ENCODE measurements at regions not wholly inside any gene's neighbourhood (a gene's known extent, or its start where the extent isn't known, plus 50 kb on each side); places are given as distances from the start of the nearest gene placed in this dataset.

DNA sequence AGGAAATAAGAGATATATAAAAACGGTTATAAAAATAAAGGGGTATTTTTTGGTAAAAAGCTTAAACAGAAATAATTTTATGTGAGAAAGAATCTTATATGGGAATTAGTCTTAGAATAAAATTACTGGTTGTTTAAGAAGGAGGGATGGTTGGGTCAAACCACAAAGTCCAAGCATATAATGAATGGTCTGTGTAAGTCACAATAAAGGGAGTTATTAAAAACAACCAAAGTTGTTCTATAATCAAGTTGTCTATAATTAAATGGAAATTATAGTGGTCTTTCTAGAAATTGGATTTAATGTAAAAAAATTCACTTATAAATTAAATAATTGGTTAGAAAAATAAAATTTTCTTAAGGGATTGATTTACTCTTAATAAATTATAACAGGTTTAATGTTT, 304.8 kb downstream of the POM121L12 start:
- H3K4me1 ChIP-seq (ENCODE audit: control insufficient read depth, insufficient read depth, low read length) = no peaks in the 10 kb centered on the region
- no peak overlapping the region for H3K4me3 ChIP-seq (ENCODE audit: low read depth, low read length)
- no peaks in the 10 kb centered on the region for H3K9me3 ChIP-seq (ENCODE audit: control insufficient read depth, insufficient read depth, low read depth, low read length)
- no peak overlapping the region for H3K27ac ChIP-seq (ENCODE audit: extremely low read depth, low read depth, low read length)
- no peaks in the 10 kb centered on the region for H3K36me3 ChIP-seq (ENCODE audit: control insufficient read depth in 2 of 2, insufficient read depth in 1 of 2, low read length in 2 of 2)
- peak; percentile 79 for TF ChIP-seq SETDB1 (IDR thresholded peaks at IDR 0.05; ENCODE audit: insufficient read length, low read length)
- TF ChIP-seq, protein P1, sequence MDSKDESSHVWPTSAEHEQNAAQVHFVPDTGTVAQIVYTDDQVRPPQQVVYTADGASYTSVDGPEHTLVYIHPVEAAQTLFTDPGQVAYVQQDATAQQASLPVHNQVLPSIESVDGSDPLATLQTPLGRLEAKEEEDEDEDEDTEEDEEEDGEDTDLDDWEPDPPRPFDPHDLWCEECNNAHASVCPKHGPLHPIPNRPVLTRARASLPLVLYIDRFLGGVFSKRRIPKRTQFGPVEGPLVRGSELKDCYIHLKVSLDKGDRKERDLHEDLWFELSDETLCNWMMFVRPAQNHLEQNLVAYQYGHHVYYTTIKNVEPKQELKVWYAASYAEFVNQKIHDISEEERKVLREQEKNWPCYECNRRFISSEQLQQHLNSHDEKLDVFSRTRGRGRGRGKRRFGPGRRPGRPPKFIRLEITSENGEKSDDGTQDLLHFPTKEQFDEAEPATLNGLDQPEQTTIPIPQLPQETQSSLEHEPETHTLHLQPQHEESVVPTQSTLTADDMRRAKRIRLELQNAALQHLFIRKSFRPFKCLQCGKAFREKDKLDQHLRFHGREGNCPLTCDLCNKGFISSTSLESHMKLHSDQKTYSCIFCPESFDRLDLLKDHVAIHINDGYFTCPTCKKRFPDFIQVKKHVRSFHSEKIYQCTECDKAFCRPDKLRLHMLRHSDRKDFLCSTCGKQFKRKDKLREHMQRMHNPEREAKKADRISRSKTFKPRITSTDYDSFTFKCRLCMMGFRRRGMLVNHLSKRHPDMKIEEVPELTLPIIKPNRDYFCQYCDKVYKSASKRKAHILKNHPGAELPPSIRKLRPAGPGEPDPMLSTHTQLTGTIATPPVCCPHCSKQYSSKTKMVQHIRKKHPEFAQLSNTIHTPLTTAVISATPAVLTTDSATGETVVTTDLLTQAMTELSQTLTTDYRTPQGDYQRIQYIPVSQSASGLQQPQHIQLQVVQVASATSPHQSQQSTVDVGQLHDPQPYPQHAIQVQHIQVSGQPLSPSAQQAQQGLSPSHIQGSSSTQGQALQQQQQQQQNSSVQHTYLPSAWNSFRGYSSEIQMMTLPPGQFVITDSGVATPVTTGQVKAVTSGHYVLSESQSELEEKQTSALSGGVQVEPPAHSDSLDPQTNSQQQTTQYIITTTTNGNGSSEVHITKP (tag by site-specific recombination; IDR thresholded peaks at IDR 0.05) = no peak
- POLR2A ChIA-PET = no interaction called here
- CTCF ChIA-PET = no interaction called here

DNA sequence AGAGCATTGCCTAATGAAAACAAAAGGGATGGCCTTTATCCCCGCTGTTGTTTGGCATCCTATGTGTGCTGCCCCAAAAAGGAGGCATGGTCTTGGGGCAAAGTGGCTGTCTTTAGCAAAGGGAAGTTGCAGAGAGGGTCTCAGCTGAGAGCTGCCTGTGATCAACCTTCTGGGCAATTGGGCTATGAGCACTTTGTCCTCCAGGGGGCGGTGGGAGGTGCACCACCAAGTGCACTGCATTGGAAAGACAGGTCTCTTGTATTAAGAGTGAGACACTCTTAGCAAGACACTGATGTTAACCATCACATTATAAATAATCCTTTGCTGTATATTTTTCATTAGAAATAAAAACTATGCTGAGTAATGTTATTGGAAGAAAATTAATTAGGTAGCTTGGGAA, 314.8 kb downstream of the POM121L12 start:
- Histone ChIP-seq H3K9me3 (ENCODE audit: control insufficient read depth, insufficient read depth, low read depth, low read length) (no peaks in the 10 kb centered on the region), H3K4me3 (ENCODE audit: low read depth, low read length) (no peak overlapping the region), H3K4me1 (ENCODE audit: control insufficient read depth, insufficient read depth, low read length) (no peaks in the 10 kb centered on the region), H3K36me3 (ENCODE audit: control insufficient read depth in 2 of 2, insufficient read depth in 1 of 2, low read length in 2 of 2) (no peaks in the 10 kb centered on the region), H3K27ac (ENCODE audit: extremely low read depth, low read depth, low read length) (no peak overlapping the region)
- ChIA-PET POLR2A (no interaction called here), CTCF (interaction anchor here (0.6 to 1.8 kb wide), 8 partner anchors 10 to 1000 kb away, joined by 3 to 5 read pairs (median 3); no protein-coding TSS in a partner anchor)
- TF ChIP-seq ZNF138 (tag by site-specific recombination; IDR thresholded peaks at IDR 0.05; ENCODE audit: borderline replicate concordance) (no peak), ZNF146 (tag by site-specific recombination; IDR thresholded peaks at IDR 0.05) (no peak), ZNF404 (tag by site-specific recombination; IDR thresholded peaks at IDR 0.05) (no peak), GLIS2 (tag by site-specific recombination; IDR thresholded peaks at IDR 0.05) (no peak), ZNF837 (tag by site-specific recombination; IDR thresholded peaks at IDR 0.05) (no peak), ZSCAN23 (tag by site-specific recombination; IDR thresholded peaks at IDR 0.05) (no peak), FEZF1 (tag by site-specific recombination; IDR thresholded peaks at IDR 0.05) (no peak), ZNF501 (tag by site-specific recombination; IDR thresholded peaks at IDR 0.05) (no peak), ZNF521 (tag by site-specific recombination; IDR thresholded peaks at IDR 0.05) (no peak), ZNF623 (tag by site-specific recombination; IDR thresholded peaks at IDR 0.05) (no peak), ZNF140 (tag by site-specific recombination; IDR thresholded peaks at IDR 0.05) (no peak)
- TF ChIP-seq, protein P2, sequence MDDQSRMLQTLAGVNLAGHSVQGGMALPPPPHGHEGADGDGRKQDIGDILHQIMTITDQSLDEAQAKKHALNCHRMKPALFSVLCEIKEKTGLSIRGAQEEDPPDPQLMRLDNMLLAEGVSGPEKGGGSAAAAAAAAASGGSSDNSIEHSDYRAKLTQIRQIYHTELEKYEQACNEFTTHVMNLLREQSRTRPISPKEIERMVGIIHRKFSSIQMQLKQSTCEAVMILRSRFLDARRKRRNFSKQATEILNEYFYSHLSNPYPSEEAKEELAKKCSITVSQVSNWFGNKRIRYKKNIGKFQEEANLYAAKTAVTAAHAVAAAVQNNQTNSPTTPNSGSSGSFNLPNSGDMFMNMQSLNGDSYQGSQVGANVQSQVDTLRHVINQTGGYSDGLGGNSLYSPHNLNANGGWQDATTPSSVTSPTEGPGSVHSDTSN (CRISPR knock-in tag; IDR thresholded peaks at IDR 0.05) = no peak
- TF ChIP-seq, protein P3, sequence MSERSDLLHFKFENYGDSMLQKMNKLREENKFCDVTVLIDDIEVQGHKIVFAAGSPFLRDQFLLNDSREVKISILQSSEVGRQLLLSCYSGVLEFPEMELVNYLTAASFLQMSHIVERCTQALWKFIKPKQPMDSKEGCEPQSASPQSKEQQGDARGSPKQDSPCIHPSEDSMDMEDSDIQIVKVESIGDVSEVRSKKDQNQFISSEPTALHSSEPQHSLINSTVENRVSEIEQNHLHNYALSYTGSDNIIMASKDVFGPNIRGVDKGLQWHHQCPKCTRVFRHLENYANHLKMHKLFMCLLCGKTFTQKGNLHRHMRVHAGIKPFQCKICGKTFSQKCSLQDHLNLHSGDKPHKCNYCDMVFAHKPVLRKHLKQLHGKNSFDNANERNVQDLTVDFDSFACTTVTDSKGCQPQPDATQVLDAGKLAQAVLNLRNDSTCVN (tag by site-specific recombination; optimal IDR thresholded peaks at IDR 0.05) = no peak

DNA sequence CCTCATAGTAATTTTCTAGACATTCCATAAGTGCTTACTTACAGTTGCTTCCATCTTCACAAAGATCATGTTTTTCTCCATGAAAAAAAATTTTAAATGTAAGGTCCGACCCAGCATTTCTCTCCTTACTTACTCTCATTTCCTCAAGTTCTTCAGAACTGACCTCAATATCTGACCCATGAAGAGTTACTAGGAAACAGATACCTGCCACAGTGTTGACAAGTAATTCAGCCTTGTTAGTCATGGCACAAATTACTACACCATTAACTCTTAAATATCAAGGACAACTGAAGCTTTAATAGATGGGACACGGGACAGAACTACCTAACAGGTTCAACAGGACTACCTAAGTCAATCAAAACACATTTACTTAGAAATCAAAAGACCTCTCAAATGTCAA, 316.2 kb downstream of the POM121L12 start:
- ChIA-PET CTCF (no interaction called here), POLR2A (no interaction called here)
- H3K36me3 ChIP-seq (ENCODE audit: control insufficient read depth in 2 of 2, insufficient read depth in 1 of 2, low read length in 2 of 2) = no peaks in the 10 kb centered on the region
- H3K4me3 ChIP-seq (ENCODE audit: low read depth, low read length) = no peak overlapping the region
- no peaks in the 10 kb centered on the region for H3K9me3 ChIP-seq (ENCODE audit: control insufficient read depth, insufficient read depth, low read depth, low read length)
- no peaks in the 10 kb centered on the region for H3K4me1 ChIP-seq (ENCODE audit: control insufficient read depth, insufficient read depth, low read length)
- H3K27ac ChIP-seq (ENCODE audit: extremely low read depth, low read depth, low read length) = no peak overlapping the region
- no peak for TF ChIP-seq ZNF558 (tag by site-specific recombination; IDR thresholded peaks at IDR 0.05)
- no peak for TF ChIP-seq ZNF274 (IDR thresholded peaks at IDR 0.05; ENCODE audit: low read length)
- TF ChIP-seq ZNF274 (tag by site-specific recombination; IDR thresholded peaks at IDR 0.05; ENCODE audit: borderline replicate concordance) = no peak
- TF ChIP-seq, protein P4, sequence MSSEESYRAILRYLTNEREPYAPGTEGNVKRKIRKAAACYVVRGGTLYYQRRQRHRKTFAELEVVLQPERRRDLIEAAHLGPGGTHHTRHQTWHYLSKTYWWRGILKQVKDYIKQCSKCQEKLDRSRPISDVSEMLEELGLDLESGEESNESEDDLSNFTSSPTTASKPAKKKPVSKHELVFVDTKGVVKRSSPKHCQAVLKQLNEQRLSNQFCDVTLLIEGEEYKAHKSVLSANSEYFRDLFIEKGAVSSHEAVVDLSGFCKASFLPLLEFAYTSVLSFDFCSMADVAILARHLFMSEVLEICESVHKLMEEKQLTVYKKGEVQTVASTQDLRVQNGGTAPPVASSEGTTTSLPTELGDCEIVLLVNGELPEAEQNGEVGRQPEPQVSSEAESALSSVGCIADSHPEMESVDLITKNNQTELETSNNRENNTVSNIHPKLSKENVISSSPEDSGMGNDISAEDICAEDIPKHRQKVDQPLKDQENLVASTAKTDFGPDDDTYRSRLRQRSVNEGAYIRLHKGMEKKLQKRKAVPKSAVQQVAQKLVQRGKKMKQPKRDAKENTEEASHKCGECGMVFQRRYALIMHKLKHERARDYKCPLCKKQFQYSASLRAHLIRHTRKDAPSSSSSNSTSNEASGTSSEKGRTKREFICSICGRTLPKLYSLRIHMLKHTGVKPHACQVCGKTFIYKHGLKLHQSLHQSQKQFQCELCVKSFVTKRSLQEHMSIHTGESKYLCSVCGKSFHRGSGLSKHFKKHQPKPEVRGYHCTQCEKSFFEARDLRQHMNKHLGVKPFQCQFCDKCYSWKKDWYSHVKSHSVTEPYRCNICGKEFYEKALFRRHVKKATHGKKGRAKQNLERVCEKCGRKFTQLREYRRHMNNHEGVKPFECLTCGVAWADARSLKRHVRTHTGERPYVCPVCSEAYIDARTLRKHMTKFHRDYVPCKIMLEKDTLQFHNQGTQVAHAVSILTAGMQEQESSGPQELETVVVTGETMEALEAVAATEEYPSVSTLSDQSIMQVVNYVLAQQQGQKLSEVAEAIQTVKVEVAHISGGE (tag by site-specific recombination; conservative IDR thresholded peaks at IDR 0.05; ENCODE audit: low read depth) = no peak
- no peak for TF ChIP-seq BCL11A (tag by site-specific recombination; IDR thresholded peaks at IDR 0.05; ENCODE audit: low read depth)
- no peak for TF ChIP-seq ZNF350 (tag by site-specific recombination; IDR thresholded peaks at IDR 0.05)
- TF ChIP-seq, protein P5, sequence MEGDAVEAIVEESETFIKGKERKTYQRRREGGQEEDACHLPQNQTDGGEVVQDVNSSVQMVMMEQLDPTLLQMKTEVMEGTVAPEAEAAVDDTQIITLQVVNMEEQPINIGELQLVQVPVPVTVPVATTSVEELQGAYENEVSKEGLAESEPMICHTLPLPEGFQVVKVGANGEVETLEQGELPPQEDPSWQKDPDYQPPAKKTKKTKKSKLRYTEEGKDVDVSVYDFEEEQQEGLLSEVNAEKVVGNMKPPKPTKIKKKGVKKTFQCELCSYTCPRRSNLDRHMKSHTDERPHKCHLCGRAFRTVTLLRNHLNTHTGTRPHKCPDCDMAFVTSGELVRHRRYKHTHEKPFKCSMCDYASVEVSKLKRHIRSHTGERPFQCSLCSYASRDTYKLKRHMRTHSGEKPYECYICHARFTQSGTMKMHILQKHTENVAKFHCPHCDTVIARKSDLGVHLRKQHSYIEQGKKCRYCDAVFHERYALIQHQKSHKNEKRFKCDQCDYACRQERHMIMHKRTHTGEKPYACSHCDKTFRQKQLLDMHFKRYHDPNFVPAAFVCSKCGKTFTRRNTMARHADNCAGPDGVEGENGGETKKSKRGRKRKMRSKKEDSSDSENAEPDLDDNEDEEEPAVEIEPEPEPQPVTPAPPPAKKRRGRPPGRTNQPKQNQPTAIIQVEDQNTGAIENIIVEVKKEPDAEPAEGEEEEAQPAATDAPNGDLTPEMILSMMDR (tag by site-specific recombination; IDR thresholded peaks at IDR 0.05) = no peak
